LNCaP clone FGC (cell line): ENCODE measurements at regions not wholly inside any gene's neighbourhood (a gene's known extent, or its start where the extent isn't known, plus 50 kb on each side); places are given as distances from the start of the nearest gene placed in this dataset.

Experiments
- DNase-seq: peaks from one replicate; pipeline ENCODE4 v3.0.0-alpha.2; 2011; ENCODE audit warnings: low read depth
- H3K4me3 ChIP-seq: 2 replicates; pipeline ENCODE4 v1.5.1; 2011; ENCODE audit warnings: mild to moderate bottlenecking, low read depth, low read length, control low read depth
- TF ChIP-seq, protein P1 (sequence below): IDR thresholded peaks from 2 replicates; pipeline ENCODE4 v1.5.1; 2012; ENCODE audit warnings: mild to moderate bottlenecking; ENCODE audit not compliant: control insufficient read depth, insufficient read depth; ENCODE audit errors: extremely low read depth

DNA sequence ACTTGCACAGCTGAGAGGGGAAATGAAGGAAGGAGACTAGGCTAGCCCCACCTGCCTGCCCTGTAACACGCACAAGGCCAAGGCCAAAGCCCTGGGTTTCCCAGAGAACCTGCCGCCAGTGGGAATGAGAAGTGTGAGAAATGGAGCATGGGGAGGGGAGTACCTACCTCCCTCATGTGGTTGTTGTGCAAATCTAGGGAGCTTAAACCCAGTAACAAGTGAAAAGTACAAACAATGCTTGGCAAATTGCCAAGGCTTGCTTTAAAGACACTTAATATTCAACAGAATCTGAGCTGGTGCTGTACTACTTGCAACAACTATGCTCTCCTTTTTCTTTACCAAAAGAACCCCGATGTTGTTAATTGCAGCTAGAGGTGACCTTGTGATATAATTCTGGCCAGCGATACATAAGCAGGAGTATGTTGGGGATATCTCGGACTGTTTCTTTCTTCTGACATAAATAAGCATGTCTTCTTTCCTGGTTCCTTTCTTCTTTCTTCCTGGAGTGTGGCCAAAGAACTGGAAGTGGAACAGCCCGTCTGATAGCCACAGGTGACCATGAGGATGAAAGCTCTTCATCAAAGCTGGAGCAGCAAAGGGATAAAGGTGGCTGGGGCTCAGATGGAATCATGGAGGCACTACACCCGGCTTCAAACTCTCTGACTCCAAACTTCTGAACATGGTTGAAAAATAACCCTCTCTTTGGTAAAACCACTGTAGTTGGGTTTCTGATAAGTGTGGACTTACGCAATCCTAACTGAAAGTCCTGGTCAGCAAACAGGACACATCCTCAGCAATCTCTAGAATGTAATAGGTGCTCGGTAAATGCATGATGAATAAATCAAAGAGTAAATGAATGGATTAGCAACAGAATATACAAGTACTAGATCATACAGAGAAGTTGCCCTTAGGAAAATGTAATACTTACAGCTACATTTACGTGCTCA, 207.9 kb downstream of the NUAK1 start:
- TF ChIP-seq, protein P1, sequence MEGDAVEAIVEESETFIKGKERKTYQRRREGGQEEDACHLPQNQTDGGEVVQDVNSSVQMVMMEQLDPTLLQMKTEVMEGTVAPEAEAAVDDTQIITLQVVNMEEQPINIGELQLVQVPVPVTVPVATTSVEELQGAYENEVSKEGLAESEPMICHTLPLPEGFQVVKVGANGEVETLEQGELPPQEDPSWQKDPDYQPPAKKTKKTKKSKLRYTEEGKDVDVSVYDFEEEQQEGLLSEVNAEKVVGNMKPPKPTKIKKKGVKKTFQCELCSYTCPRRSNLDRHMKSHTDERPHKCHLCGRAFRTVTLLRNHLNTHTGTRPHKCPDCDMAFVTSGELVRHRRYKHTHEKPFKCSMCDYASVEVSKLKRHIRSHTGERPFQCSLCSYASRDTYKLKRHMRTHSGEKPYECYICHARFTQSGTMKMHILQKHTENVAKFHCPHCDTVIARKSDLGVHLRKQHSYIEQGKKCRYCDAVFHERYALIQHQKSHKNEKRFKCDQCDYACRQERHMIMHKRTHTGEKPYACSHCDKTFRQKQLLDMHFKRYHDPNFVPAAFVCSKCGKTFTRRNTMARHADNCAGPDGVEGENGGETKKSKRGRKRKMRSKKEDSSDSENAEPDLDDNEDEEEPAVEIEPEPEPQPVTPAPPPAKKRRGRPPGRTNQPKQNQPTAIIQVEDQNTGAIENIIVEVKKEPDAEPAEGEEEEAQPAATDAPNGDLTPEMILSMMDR: no peak
- no peak for DNase-seq
- no peak overlapping the region for H3K4me3 ChIP-seq

- no peak for DNase-seq
- TF ChIP-seq, protein P1: no peak
- no peak overlapping the region for H3K4me3 ChIP-seq
Observed at GRCh38 chr12:105931762-105932570, 206.8 kb downstream of the NUAK1 start.

DNA sequence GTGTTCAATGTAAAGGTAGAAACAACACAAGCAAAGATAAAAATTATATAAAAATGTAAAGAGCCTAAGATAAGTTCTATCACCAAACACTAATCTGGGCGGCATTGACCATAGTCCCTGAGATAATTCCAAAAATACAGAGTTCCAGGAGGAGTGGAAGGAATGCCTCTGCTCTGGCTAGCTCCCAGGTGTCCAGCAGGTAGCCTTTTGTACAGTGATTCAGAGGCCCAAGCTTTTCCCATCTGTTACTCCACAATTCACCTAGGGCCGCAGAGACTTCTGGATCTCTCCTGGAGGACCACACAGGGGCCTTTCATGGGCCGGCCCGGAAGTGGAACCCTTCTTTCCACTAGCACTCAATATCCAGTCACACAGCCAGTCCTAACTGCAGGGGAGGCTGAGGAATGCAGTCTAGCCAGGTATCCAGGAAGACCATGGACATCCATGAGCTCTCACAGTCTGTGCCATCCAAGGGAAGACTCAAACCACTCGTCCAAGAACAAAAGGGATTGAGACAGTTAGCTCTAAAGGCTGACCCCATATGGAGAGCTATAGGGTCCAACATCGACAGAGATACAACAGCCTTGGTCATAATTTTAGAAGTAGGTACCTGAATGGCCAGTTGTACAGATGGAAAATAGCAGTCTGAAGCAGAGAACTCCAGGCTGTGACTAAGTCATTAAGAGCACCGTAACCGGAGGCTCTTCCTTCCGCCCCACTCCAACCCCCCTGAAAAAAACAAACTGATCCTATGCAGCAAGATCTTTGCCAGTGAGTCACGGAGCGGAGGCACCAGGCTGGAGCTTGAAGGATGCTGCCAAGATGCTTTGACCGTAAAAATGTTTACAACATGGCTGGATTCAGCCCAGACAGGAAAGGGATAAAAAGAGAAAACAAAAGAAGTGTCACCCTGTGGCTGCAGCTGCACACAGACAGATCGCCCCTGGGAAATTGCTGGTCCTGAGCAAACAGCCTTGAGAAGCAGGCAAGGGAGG, 204.8 kb downstream of the NUAK1 start:
- H3K4me3 ChIP-seq: no peak overlapping the region
- peak; percentile 82 for DNase-seq
- TF ChIP-seq, protein P1: no peak

DNA sequence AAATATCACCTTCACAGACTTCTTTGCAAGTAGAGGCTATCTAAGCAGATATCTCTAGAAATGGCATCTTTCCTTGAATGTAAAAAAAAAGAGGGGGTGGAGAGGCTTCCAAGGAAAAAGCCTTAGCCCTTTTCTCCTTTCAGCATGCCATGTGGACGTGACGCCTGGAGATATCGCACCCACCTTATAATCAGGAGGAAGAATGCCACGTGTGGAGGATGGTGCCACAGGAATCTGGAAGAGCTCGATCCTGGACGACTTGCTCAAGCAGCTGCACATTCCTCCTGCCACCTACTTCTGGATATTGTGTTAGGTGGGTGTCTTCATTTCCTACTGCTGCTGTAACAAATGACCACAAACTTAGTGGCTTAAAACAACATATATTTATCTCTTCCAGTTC, 203.6 kb downstream of the NUAK1 start:
- TF ChIP-seq, protein P1: no peak
- DNase-seq: no peak
- H3K4me3 ChIP-seq: no peak overlapping the region

- DNase-seq: no peak
- H3K4me3 ChIP-seq: no peak overlapping the region
- TF ChIP-seq, protein P1: no peak
Observed at GRCh38 chr12:105935981-105936380, 202.8 kb downstream of the NUAK1 start.

GRCh38 chr12:105936496-105936895, 202.3 kb downstream of the NUAK1 start:
- no peak for DNase-seq
- H3K4me3 ChIP-seq: no peak overlapping the region
- TF ChIP-seq, protein P1: no peak
